ENCODE measurements at regions not wholly inside any gene's neighbourhood (a gene's known extent, or its start where the extent isn't known, plus 50 kb on each side); places are given as distances from the start of the nearest gene placed in this dataset.

- Histone ChIP-seq H3K27ac (ENCODE audit: low read length) (no peak overlapping the region), H3K9me3 (replicated peaks; ENCODE audit: control insufficient read depth, low read depth, low read length) (no peaks in the 10 kb centered on the region), H3K27me3 (ENCODE audit: control insufficient read depth, insufficient read depth, low read length) (no peaks in the 10 kb centered on the region), H3K36me3 (ENCODE audit: control insufficient read depth, insufficient read depth, low read length) (no peaks in the 10 kb centered on the region), H3K4me3 (ENCODE audit: low read length) (no peak overlapping the region), H3K4me1 (ENCODE audit: control insufficient read depth, insufficient read depth, low read length) (peaks cover 4% of the 10 kb centered on the region)
- no peak for DNase-seq
- WGBS (ENCODE audit: insufficient coverage), result 91% methylated on average over 21 of the region's 22 CpGs
These were observed 125.2 kb upstream of the THBS2 start for GRCh38 chr6:169378620-169379381.

DNA sequence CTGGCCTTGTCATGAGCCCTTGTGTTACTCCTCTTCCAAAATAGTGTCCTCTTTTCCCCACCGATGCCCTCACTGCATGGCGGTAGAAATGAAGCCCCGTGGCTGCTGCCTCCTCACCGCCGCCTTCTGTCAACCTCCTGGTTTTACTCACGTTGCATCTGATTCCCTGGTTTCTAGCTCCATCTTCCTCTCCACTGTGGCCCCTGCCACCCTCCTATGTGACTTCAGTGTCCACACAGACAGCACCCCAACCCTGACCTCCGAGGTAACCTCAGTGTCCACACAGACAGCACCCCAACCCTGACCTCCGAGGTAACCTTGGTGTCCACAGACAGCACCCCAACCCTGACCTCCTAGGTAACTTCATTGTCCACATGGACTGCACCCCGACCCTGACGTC is 122.8 kb upstream of the THBS2 start:
- peaks cover 4% of the 10 kb centered on the region for H3K4me1 ChIP-seq (ENCODE audit: control insufficient read depth, insufficient read depth, low read length)
- no peak overlapping the region for H3K4me3 ChIP-seq (ENCODE audit: low read length)
- H3K9me3 ChIP-seq (replicated peaks; ENCODE audit: control insufficient read depth, low read depth, low read length), result no peaks in the 10 kb centered on the region
- no peaks in the 10 kb centered on the region for H3K36me3 ChIP-seq (ENCODE audit: control insufficient read depth, insufficient read depth, low read length)
- WGBS (ENCODE audit: insufficient coverage), result 94% methylated on average over 8 of the region's 10 CpGs
- no peak for DNase-seq
- no peak overlapping the region for H3K27ac ChIP-seq (ENCODE audit: low read length)
- H3K27me3 ChIP-seq (ENCODE audit: control insufficient read depth, insufficient read depth, low read length), result no peaks in the 10 kb centered on the region

GRCh38 chr6:169372589-169372988 is 118.9 kb upstream of the THBS2 start:
- no peak overlapping the region for H3K27ac ChIP-seq (ENCODE audit: low read length)
- H3K27me3 ChIP-seq (ENCODE audit: control insufficient read depth, insufficient read depth, low read length), result no peaks in the 10 kb centered on the region
- no peaks in the 10 kb centered on the region for H3K36me3 ChIP-seq (ENCODE audit: control insufficient read depth, insufficient read depth, low read length)
- no peak for DNase-seq
- H3K9me3 ChIP-seq (replicated peaks; ENCODE audit: control insufficient read depth, low read depth, low read length), result no peaks in the 10 kb centered on the region
- 88% methylated on average over 5 of the region's 5 CpGs for WGBS (ENCODE audit: insufficient coverage)
- peaks cover 4% of the 10 kb centered on the region for H3K4me1 ChIP-seq (ENCODE audit: control insufficient read depth, insufficient read depth, low read length)
- no peak overlapping the region for H3K4me3 ChIP-seq (ENCODE audit: low read length)

GRCh38 chr6:169371344-169372127 is 117.9 kb upstream of the THBS2 start:
- H3K27ac ChIP-seq (ENCODE audit: low read length), result no peak overlapping the region
- no peak overlapping the region for H3K4me3 ChIP-seq (ENCODE audit: low read length)
- peaks cover 4% of the 10 kb centered on the region for H3K4me1 ChIP-seq (ENCODE audit: control insufficient read depth, insufficient read depth, low read length)
- no peaks in the 10 kb centered on the region for H3K36me3 ChIP-seq (ENCODE audit: control insufficient read depth, insufficient read depth, low read length)
- WGBS (ENCODE audit: insufficient coverage), result 40% methylated on average over 9 of the region's 12 CpGs
- H3K27me3 ChIP-seq (ENCODE audit: control insufficient read depth, insufficient read depth, low read length), result no peaks in the 10 kb centered on the region
- H3K9me3 ChIP-seq (replicated peaks; ENCODE audit: control insufficient read depth, low read depth, low read length), result no peaks in the 10 kb centered on the region
- peak; percentile 80 for DNase-seq

DNA sequence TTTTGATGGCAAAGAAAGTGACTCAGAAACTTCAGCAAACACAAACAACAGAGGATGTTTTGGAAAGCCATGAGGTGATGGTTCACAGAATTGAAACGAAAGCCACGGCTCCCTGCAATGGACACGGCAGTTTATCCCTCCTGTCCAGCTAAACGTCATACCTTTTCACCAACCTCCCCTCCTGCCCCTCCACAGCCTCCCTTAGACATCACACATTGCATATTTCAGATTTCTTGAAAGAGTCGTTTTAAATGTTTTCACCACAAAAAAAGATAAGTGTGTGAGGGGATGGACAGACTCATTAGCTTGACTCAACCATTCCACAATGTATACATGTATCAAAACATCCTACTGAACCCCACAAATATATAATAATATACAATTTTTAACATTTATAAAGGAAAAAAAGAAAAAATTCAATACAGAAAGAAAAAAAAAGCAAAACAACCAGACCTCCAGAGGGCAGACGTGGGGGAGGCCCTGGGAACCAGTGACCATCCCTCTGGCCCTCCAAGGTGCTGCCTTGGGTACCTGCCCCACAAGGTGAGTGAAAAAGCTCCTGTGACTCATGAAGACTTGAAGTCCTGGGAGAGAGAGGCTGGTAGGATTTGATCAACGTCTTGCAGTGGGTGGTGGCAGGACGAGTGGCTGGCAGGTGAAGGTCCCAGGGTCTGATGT is 117.2 kb upstream of the THBS2 start:
- Histone ChIP-seq H3K27me3 (ENCODE audit: control insufficient read depth, insufficient read depth, low read length) (no peaks in the 10 kb centered on the region), H3K36me3 (ENCODE audit: control insufficient read depth, insufficient read depth, low read length) (no peaks in the 10 kb centered on the region), H3K4me3 (ENCODE audit: low read length) (no peak overlapping the region), H3K9me3 (replicated peaks; ENCODE audit: control insufficient read depth, low read depth, low read length) (no peaks in the 10 kb centered on the region), H3K27ac (ENCODE audit: low read length) (no peak overlapping the region), H3K4me1 (ENCODE audit: control insufficient read depth, insufficient read depth, low read length) (peaks cover 4% of the 10 kb centered on the region)
- 69% methylated on average over 5 of the region's 8 CpGs for WGBS (ENCODE audit: insufficient coverage)
- DNase-seq, result no peak

DNA sequence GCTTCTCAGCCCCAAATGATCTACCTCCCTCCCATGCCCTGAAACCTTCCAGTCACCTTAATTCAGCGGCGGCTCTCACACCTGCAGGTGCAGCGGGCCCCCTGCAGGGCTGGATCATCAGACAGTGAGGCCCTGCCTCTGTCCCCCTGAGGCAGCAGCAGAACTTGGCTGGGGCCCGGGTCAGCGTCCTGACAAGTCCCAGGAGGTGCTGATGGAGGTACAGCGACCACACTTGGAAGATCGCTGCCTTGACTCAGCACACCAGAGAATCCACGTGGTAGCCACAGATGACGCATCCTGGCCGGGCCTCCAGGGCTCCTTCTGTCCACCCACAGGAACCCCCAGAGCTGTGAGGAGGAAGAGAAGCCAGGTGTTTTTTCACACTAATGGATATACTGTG is 116.4 kb upstream of the THBS2 start:
- Histone ChIP-seq H3K36me3 (ENCODE audit: control insufficient read depth, insufficient read depth, low read length) (no peaks in the 10 kb centered on the region), H3K9me3 (replicated peaks; ENCODE audit: control insufficient read depth, low read depth, low read length) (no peaks in the 10 kb centered on the region), H3K27ac (ENCODE audit: low read length) (no peak overlapping the region), H3K4me3 (ENCODE audit: low read length) (no peak overlapping the region), H3K27me3 (ENCODE audit: control insufficient read depth, insufficient read depth, low read length) (no peaks in the 10 kb centered on the region), H3K4me1 (ENCODE audit: control insufficient read depth, insufficient read depth, low read length) (peaks cover 4% of the 10 kb centered on the region)
- WGBS (ENCODE audit: insufficient coverage), result 34% methylated on average over 8 of the region's 10 CpGs
- DNase-seq, result no peak

- Histone ChIP-seq H3K27me3 (ENCODE audit: control insufficient read depth, insufficient read depth, low read length) (no peaks in the 10 kb centered on the region), H3K4me1 (ENCODE audit: control insufficient read depth, insufficient read depth, low read length) (peaks cover 4% of the 10 kb centered on the region), H3K36me3 (ENCODE audit: control insufficient read depth, insufficient read depth, low read length) (no peaks in the 10 kb centered on the region), H3K4me3 (ENCODE audit: low read length) (no peak overlapping the region), H3K27ac (ENCODE audit: low read length) (no peak overlapping the region), H3K9me3 (replicated peaks; ENCODE audit: control insufficient read depth, low read depth, low read length) (no peaks in the 10 kb centered on the region)
- DNase-seq, result no peak
- 91% methylated on average over 10 of the region's 11 CpGs for WGBS (ENCODE audit: insufficient coverage)
These were observed 114.6 kb upstream of the THBS2 start for GRCh38 chr6:169368200-169368599.

DNA sequence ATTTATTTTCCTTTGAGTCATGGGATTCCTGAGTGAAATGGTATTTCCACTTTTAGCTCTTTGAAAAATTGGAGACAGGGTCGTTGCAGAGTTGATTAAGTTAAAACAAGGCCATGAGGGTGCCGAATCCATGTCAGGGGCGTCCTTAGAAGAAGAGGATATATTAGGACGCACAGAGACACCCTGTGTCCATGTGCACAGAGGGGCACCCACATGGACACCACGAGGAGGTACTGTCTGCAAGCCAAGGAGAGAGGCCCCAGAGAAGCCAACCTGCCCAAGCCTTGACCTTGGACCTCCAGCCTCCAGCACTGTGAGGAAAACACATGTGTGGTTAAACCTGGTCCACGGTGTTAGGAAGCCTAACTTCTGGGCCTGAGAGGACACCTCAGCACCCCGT is 113.9 kb upstream of the THBS2 start:
- no peak overlapping the region for H3K4me3 ChIP-seq (ENCODE audit: low read length)
- no peaks in the 10 kb centered on the region for H3K9me3 ChIP-seq (replicated peaks; ENCODE audit: control insufficient read depth, low read depth, low read length)
- no peak for DNase-seq
- no peak overlapping the region for H3K27ac ChIP-seq (ENCODE audit: low read length)
- 86% methylated on average over 5 of the region's 7 CpGs for WGBS (ENCODE audit: insufficient coverage)
- no peaks in the 10 kb centered on the region for H3K36me3 ChIP-seq (ENCODE audit: control insufficient read depth, insufficient read depth, low read length)
- H3K27me3 ChIP-seq (ENCODE audit: control insufficient read depth, insufficient read depth, low read length), result no peaks in the 10 kb centered on the region
- peaks cover 4% of the 10 kb centered on the region for H3K4me1 ChIP-seq (ENCODE audit: control insufficient read depth, insufficient read depth, low read length)

DNA sequence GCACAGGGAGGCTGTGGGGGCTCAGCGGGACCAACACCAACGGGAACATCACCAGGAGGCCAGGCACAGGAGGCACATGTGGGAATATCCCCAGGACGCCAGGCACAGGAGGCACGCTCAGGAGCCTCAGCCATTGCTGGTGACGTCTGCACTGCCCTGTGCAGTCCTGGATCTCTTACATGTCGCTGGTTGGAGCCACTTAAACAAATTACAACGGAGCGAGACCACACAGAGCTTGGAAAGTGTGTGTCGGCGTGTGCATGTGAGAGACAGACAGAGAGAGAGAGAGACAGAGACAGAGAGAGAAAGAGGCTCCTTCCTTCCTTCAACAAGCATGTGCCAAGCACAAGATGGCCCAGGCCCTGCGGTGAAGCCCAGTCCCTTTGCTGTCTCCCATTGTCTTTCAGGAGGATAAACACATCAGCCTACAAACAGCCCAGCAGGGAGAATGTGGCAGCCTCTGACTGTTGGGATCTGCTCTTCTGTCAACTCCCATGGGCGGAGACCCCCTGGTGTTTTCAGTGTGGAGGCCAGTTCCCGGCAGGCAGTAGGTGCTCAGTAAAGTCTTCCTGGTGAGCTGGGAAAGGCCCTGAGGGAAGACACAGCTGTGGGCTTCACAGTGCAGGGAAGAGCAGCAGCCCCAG is 112.7 kb upstream of the THBS2 start:
- H3K4me1 ChIP-seq (ENCODE audit: control insufficient read depth, insufficient read depth, low read length), result peaks cover 4% of the 10 kb centered on the region
- 87% methylated on average over 12 of the region's 13 CpGs for WGBS (ENCODE audit: insufficient coverage)

More for the DNA sequence above, 112.7 kb upstream of the THBS2 start:
- Histone ChIP-seq H3K36me3 (ENCODE audit: control insufficient read depth, insufficient read depth, low read length) (no peaks in the 10 kb centered on the region), H3K27me3 (ENCODE audit: control insufficient read depth, insufficient read depth, low read length) (no peaks in the 10 kb centered on the region), H3K27ac (ENCODE audit: low read length) (no peak overlapping the region), H3K9me3 (replicated peaks; ENCODE audit: control insufficient read depth, low read depth, low read length) (no peaks in the 10 kb centered on the region), H3K4me3 (ENCODE audit: low read length) (no peak overlapping the region)
- no peak for DNase-seq

Measured in muscle of leg (tissue), 3 donors.